ENCODE measurements at regions not wholly inside any gene's neighbourhood (a gene's known extent, or its start where the extent isn't known, plus 50 kb on each side); places are given as distances from the start of the nearest gene placed in this dataset.

DNA sequence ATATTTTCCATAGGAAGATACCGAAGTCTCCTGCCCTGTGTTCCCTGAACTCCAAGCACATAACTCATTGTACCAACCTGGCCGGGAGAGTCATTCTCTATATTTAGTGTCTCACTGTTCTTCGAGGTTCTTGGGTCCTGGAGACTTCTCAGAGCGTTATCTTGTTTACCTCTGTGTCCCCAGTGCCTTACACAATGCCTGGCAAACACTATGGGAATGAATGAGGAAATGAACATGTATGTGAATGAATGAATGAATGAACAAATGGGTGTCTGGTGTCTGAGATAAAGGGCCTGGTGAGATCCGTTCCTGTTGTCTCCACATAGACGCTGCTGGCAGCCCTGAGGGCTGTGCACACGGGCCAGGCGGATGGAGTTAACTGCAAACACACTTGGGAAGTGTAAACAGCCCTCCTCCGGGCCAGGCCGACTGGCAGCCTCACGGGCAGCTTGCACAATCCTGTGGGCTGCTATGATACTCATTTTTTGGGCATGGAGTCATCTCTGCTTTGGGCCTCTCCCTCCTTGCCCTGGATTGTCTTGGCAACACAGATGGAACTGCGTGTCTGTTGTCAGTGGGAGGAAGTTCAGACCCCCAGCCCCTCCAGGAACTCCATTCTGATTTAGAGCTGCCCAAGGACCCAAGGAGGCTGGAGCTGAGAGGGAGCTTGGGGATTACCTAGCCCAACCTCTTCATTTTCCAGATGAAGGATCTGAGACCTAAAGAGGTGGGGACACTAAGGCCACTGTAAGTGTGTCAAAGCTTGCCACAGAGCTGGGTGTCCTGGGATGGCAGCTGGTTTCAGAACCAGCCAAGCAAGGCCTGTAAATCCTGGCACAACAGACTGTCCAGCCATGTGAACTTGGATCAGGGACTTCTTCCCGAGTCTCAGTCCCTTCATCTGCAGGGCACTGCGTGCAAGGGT is 124.4 kb downstream of the INHBB start:
- TF ChIP-seq JUND (IDR thresholded peaks at IDR 0.05; ENCODE audit: low read depth): peak; percentile 80; the same call in 1 of the 2 replicates
- in situ Hi-C loops (cut with HindIII; ENCODE audit: low pct_unique_long_range_greater_than_20kb, low sequenced_read_pairs): no loop called here
- DNase-seq (ENCODE audit: low read depth in 1 of 2, low spot score in 1 of 2): peak; percentile 42 to 91

DNA sequence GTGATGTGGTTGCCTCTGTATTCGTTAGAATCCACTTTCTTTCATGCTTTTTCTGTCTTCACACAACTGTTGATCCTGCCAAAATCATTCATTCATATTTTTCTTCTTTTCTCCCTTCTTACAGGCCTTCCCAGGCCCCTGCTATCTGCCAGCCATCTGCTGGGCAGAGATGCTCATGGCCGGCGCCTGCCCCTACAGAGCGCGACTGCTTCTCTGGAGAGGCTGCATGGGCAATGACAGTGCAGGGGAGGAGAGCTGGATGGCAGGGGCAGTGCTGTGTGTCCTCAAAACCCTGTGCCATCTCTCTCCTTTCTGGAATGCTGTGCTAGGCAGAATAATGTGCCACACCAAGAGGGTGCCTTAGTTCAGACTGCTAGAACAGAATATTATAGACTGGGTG is 125.2 kb downstream of the INHBB start:
- TF ChIP-seq JUND (IDR thresholded peaks at IDR 0.05; ENCODE audit: low read depth): no peak
- no peak for DNase-seq (ENCODE audit: low read depth in 1 of 2, low spot score in 1 of 2)
- in situ Hi-C loops (cut with HindIII; ENCODE audit: low pct_unique_long_range_greater_than_20kb, low sequenced_read_pairs): no loop called here

DNA sequence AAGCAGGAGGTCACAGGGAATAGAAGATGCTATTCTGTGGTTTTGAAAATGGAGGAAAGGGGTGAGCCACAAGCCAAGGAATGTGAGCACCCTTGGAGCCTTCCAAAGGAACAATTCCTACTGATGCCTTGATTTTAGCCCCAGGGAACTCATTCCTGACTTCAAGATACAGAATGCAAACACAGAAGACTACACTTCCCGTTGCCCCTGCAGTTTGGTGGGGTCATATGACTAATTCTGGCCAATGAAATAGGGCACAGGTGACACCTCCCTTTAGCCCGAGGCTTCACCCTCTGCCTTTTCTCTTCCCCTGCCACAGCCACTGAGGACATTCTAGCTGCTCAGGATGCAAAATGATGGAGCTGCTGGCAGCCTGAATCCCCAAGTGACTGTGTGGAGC is 126.1 kb downstream of the INHBB start:
- in situ Hi-C loops (cut with HindIII; ENCODE audit: low pct_unique_long_range_greater_than_20kb, low sequenced_read_pairs): no loop called here
- TF ChIP-seq JUND (IDR thresholded peaks at IDR 0.05; ENCODE audit: low read depth): no peak
- peak in 1 of 2 experiments; percentile 37 for DNase-seq (ENCODE audit: low read depth in 1 of 2, low spot score in 1 of 2)

DNA sequence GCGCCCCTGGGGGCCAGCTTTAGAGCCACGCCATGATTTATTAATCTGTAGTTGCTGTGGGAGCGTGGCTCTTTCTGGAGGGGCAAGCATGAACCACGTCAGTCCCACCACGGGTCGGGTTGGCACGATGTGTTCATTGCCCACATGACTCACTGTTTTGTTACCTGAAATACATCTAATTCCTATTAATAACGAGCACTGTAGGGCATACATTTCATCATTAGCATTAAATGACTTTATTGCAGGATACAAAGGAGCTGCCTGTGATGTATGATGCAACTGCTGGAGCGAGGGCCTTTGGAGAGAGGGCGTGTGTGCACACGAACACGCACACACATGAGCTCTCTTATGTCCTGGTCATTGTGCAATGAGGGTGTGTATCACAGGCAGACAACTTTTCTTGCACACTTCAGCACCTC is 127.0 kb downstream of the INHBB start:
- no peak for DNase-seq (ENCODE audit: low read depth in 1 of 2, low spot score in 1 of 2)
- in situ Hi-C loops (cut with HindIII; ENCODE audit: low pct_unique_long_range_greater_than_20kb, low sequenced_read_pairs): no loop called here
- no peak for TF ChIP-seq JUND (IDR thresholded peaks at IDR 0.05; ENCODE audit: low read depth)

DNA sequence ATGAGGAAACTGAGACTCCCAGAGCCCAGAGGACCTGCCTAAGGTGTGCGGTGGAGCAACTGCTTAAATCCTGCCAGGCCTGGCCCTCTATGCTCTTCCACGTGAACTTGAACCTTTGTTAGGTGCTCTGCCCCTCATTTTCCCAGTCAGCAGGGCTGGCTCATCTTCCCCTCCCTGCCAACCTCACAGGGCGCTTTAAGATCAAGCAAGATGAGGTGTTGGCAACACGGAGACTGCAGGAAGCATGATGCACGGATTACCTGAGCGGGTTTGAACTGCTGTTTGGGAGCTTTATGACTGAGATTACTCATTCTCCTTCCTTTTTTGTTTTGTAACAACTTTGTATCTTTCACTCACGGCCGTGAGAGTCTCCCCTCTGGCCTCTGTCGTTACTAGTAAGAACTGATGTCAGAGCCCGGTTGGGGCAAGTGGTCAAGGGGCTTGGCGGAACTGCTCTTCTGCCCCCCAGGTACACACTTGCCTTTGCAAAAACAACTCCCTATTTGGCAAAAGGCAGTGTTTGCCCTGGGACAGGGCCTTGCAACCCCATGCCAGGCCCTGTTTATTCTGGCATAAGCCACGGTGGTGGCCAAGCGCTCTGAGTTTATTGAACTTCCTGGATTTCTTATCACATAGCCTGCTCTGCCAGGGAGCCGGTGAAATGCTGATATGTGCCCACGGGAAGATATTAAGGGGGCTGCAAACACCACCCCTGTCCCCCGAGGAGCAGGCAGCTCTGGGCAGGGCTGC is 127.8 kb downstream of the INHBB start:
- DNase-seq (ENCODE audit: low read depth in 1 of 2, low spot score in 1 of 2): peak in 1 of 2 experiments; percentile 39
- TF ChIP-seq JUND (IDR thresholded peaks at IDR 0.05; ENCODE audit: low read depth): no peak
- in situ Hi-C loops (cut with HindIII; ENCODE audit: low pct_unique_long_range_greater_than_20kb, low sequenced_read_pairs): no loop called here

DNA sequence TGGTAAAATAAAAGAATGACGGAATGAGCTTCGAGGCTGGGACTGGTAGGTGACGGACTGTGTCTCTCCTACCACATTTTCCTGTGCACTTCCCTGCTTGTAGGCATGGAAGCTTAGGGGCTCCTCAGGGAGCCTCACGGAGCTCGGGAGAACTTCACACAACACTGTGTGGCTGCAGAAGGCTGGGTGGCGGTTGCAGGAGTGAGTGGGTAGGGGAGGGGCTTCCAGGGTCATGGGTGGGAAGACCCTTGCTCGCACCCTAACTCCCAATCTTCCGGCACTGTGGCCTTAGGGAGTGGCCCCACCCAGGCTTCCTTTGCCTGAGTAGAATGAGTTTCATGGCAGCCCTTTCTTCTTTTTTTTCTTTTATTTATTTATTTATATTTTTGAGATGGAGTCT is 128.6 kb downstream of the INHBB start:
- DNase-seq (ENCODE audit: low read depth in 1 of 2, low spot score in 1 of 2): no peak
- in situ Hi-C loops (cut with HindIII; ENCODE audit: low pct_unique_long_range_greater_than_20kb, low sequenced_read_pairs): no loop called here
- TF ChIP-seq JUND (IDR thresholded peaks at IDR 0.05; ENCODE audit: low read depth): no peak

DNA sequence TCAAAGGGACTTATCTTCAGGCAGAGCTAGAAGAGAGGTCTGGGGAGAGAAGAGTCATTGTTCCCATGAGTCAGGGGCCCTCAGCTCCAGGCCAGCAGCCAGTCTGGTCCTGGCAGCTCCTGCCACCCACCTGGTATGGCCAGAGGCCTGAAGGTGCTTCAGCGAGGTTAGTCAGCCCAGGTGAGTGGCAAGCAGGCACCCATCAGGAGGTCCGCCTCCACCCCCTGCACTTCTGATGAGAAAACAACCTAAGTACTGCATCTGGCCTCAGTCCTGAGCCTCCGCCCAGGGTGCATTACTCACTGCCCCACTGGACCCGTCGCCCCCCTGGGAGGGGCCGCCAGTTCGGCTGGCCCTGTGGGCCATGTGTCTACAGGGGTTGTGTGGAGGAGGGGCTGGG is 130.2 kb downstream of the INHBB start:
- no peak for DNase-seq (ENCODE audit: low read depth in 1 of 2, low spot score in 1 of 2)
- TF ChIP-seq JUND (IDR thresholded peaks at IDR 0.05; ENCODE audit: low read depth): no peak
- in situ Hi-C loops (cut with HindIII; ENCODE audit: low pct_unique_long_range_greater_than_20kb, low sequenced_read_pairs): no loop called here

DNA sequence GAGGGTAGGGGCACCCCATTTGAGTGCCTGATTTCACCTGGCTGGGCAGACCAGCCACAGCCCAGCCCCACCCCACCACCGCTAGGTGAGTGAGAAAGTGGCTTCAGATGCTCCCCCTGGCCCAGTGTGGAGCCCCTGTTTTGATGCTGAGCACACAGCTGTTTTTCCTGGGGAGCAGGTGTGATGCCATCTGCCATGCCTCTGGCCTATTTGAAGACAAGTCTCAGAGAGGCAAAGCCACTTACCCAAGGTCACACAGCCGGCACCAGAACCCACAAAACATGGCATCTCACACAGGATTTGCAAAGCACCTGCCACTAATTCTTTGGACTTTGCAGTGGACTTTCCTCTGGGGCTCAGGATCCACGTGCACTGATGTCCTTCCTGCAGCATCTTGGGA is 131.3 kb downstream of the INHBB start:
- no peak for DNase-seq (ENCODE audit: low read depth in 1 of 2, low spot score in 1 of 2)
- no peak for TF ChIP-seq JUND (IDR thresholded peaks at IDR 0.05; ENCODE audit: low read depth)

DNA sequence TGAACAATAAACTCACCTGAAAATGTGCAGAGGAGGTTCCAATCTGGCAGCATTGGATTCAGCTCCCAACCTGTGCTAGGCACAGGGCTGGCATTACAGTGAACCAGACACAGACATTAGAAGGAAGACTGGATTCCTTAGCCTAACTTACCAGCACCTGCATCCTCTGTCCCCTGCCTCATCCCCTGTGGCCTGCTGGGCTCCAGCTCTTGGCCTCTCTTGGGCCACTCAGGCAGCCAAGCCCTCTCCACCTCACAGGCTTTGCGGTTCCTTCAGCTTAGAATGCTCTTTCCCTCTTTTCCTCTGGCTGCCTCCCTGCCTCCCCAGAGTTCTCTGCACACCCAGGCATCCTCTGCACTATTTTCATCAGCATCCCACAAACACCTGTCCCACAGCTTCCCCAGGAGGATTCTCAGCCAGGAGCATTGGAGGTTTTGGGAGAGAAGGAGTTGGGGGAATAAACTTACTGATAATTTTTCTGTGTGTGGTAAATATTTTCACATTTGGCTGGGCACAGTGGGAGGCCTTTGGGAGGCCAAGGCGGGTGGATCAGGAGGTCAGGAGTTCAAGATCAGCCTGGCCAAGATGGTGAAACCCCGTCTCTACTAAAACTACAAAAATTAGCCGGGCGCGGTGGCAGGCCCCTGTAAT is 132.0 kb downstream of the INHBB start:
- TF ChIP-seq JUND (IDR thresholded peaks at IDR 0.05; ENCODE audit: low read depth): no peak
- in situ Hi-C loops (cut with HindIII; ENCODE audit: low pct_unique_long_range_greater_than_20kb, low sequenced_read_pairs): no loop called here
- no peak for DNase-seq (ENCODE audit: low read depth in 1 of 2, low spot score in 1 of 2)

More for the DNA sequence above, 131.3 kb downstream of the INHBB start:
- in situ Hi-C loops (cut with HindIII; ENCODE audit: low pct_unique_long_range_greater_than_20kb, low sequenced_read_pairs): no loop called here

DNA sequence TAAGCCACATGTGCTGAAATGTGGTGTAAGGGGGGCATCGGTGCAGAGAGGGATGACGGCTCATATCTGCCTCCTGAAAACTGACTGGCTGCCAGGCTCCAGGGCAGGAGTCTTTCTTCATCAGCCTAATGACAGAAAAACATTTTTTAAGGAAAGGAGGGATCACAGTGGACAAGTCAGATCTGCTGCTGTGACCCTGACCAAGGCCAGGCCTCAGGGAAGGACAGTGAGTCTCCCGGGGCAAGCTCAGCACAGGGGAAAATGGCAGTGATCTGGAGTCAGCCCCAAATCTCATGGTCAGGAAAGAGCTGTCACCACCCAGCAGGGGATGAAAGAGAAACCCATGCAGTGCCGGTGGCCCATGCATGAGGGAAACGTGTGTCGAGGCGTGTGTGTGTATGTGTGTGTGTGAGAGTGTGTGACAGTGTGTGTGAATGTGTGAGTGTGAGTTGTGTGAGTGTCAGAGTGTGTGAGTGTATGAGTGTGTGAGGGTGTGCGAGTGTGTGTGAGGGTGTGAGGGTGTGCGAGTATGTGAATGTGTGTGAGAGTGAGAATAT is 134.5 kb downstream of the INHBB start:
- in situ Hi-C loops (cut with HindIII; ENCODE audit: low pct_unique_long_range_greater_than_20kb, low sequenced_read_pairs): no loop called here
- no peak for TF ChIP-seq JUND (IDR thresholded peaks at IDR 0.05; ENCODE audit: low read depth)
- no peak for DNase-seq (ENCODE audit: low read depth in 1 of 2, low spot score in 1 of 2)

DNA sequence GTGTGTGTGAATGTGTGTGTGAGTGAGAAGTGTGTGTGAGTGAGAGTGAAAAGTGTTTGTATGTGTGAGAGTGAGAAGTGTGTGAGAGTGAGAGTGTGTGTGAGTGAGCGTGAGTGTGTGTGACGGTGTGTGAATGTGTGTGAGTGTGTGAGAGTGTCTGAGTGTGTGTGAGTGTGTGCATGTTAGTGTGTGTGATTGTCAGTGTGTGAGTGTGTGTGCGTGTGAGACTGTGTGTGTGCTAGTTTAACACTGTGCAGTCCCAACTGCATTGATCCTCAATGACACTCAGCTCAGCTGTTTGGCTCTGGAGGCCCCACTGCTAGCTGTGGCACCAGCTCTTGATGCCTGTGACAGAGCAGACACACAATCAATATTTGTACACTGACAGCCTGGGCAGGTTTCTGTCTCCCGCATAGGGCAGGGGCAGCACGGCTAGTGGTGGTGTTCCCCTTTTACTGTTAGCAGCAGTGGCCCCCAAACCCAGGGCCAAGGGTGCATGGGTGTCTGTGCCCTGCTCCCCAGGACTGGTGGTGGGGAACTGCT is 135.0 kb downstream of the INHBB start:
- peak; percentile 58 to 69 for DNase-seq (ENCODE audit: low read depth in 1 of 2, low spot score in 1 of 2)
- in situ Hi-C loops (cut with HindIII; ENCODE audit: low pct_unique_long_range_greater_than_20kb, low sequenced_read_pairs): no loop called here
- no peak for TF ChIP-seq JUND (IDR thresholded peaks at IDR 0.05; ENCODE audit: low read depth)
